SK-N-MC (cell line): ENCODE measurements at regions not wholly inside any gene's neighbourhood (a gene's known extent, or its start where the extent isn't known, plus 50 kb on each side); places are given as distances from the start of the nearest gene placed in this dataset.

Experiments used
- EZH2 ChIP-seq: fragments of 200-600 bp; sonication (generic); IDR thresholded peaks from one replicate; pipeline ENCODE4 v1.6.1; 2017; ENCODE audit warnings: antibody characterized with exemption
- FOXP2 ChIP-seq: optimal IDR thresholded peaks from 2 replicates; pipeline ENCODE3; 2011; ENCODE audit warnings: mild to moderate bottlenecking, moderate library complexity; ENCODE audit not compliant: insufficient read depth; ENCODE audit errors: extremely low read length, control extremely low read depth
- POLR2AphosphoS5 ChIP-seq: IDR thresholded peaks from 2 replicates; pipeline ENCODE4 v1.6.1; 2012; ENCODE audit warnings: mild to moderate bottlenecking, low read depth, low read length, borderline replicate concordance

- TF ChIP-seq EZH2, result no peak
- TF ChIP-seq POLR2AphosphoS5, result no peak
- TF ChIP-seq FOXP2, result no peak
These were observed 101.9 kb upstream of the C1orf21 start for GRCh38 chr1:184284900-184285299.
